DMS53 treated with DMSO at 0.1 percent for 48 hours (cell line): ENCODE measurements at regions not wholly inside any gene's neighbourhood (a gene's known extent, or its start where the extent isn't known, plus 50 kb on each side); places are given as distances from the start of the nearest gene placed in this dataset.
"Not testable (repeated sequence)": the region's sequence is repeated elsewhere in the genome, so short reads cannot be mapped to it uniquely, and the experiment has no call there.

Experiments used
- DNase-seq: peaks from one replicate; lab custom pipeline; 2025; ENCODE audit not compliant: unreplicated experiment; lab: John Stamatoyannopoulos, UW

DNA sequence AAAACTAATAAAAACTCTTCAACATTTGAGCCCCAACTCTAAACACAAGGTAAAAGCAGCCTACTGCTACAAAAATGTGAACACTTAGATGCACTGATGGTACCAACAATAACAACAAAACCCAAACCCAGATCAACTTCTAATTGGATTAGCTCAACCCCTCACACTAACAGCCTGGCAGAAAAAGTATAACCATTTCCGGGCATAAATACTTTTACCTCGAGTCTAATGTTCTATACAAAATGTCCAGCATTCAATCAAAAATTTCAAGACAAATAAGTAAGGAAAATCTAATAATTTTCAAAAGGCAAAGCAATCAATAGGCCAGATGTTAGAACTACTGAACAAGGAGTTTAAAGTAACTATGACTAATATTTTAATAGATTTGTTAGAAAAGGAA is 303.3 kb downstream of the ARRDC4 start:
- DNase-seq, result no peak

DNA sequence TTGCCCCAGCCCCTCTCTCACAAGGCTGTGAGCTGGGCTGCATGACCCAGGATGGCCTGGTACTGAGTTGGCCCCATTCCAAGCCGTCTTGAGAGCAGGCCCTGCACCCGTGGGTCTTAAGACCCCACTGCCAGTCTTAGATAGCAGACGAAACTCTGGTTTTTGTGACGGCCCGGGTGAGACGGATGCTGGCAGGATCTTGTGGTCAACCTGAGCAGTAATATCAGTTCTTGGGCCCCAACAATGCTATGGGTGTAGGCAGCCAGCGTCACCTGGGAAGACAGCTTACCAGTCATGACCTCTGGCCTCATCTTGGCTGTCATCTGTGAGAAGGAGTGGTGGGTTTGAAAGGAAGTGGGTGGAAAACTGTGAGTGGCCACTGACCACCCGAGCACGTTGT is 305.8 kb downstream of the ARRDC4 start:
- no peak for DNase-seq

DNA sequence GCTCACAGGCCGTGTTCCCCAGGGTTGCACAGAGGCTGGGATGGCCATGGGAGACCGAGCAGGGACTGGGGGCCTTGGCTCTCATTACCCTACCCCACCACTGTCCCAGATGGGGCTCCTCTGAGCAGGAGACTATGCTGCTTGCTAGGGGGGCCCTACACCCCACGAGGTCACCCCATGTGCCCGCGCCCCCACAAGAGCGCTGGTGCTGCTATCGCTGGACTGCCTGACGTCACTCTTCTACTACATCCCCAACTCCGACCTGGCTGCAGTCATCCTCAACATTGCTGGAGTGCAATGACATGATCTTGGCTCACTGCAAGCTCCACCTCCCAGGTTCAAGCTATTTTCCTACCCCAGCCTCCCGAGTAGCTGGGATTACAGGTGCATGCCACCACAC is 307.7 kb downstream of the ARRDC4 start:
- no peak for DNase-seq

DNA sequence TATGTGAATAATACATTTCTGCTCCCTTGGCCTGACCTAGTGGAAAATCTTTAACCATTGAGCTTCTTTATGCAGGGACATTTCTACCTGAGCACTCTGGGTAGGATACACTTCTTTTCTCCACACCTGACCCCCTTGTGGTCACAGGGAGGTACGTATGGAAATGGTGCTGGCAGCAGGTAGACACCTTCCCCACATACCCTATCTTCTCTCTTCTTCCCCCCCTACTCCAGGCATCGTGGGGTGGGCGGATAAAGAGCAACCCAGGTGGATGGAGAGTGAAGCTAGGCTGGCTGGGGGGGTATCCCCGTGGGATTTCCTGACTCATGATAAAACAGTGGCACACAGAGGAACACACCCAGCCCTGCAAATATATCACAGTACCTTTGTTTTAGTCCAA is 312.1 kb downstream of the ARRDC4 start:
- DNase-seq, result no peak

DNA sequence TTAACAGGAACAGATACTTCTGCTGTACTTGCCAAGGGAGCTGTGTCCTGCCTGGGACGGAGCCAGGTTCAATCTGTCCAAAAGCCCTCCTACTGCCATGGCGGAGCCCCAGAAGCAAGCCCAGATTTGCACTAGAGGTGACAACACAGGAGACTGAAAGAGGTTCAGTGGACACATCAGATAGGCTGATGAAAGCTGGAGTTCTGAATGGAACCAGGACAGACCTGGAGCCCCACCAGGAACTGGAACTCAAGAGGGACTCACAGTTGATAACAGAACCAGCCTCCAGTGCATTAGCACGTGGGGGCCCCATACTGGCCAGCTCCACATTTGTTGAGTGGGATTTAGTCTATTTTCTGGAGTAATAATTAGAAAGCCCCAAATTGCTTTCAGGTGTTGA is 315.5 kb downstream of the ARRDC4 start:
- DNase-seq, result no peak

DNA sequence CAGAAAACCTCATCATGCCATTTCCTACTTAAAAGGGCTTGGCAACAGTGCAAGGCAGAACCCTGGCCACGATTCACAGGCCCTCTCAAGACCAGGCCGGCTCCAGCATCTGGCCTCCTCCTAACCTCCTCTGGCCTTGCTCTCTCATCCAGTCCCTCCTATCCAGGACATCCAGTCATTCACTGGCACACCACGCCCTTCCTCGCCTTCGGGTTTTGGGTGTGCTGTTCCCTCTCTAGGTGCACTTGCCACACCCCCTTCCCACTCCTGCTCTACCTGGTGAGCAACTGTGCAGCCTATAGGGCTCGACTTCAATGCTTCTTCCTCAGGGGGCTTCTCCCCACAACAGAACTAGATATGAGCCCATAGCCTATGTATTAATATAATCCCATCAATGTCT is 317.1 kb downstream of the ARRDC4 start:
- DNase-seq, result no peak

DNA sequence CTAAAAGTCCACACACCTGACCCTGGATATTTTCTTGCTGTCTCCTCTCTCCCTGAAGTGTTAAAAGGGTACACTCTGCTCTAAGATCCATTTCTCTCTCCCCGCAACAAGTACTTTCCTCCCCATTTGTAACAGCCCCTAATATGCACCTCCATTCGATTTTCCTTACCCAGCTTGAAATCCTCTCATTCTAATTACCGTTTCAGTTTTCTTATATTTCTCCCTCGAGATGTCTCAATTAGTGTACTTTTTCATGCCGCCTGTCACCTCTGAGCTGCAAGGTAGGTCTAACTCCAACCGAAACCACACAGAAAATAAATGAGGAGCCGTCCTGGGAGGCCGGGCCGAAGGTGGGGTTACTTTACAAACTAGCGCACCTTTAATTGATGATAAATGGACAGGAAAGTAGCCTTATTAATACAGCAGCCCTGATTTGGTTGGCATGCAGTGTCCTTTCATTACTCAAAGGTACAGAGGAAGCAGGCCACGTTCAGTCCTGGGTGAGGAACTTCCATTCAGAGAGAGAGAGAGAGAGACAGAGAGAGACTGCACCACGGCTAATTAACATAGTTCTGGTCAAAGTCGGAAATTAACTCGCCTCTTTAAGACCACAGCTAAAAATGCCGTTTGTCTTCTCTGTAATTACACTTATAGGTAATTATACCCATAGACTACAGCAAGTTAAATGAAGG is 319.9 kb downstream of the ARRDC4 start:
- no peak for DNase-seq

DNA sequence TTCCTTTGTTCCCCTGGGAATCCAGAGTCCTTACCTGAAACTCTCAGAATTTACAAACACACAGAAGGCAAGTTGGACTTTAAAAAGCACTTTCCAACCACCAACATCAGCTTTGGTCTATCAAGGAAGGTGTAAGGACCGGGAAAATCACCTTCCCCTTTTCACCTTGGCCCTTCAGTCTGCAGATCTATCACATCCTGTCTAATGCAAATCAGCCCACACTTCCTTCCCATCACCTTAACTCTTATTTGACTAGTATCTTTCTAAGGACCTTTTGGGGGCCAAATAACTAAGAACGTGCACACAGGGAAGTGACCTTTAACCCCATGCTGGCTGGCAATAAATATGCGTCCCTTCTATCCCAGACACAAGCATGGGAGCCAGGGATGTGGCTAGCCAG is 320.6 kb downstream of the ARRDC4 start:
- DNase-seq, result no peak

DNA sequence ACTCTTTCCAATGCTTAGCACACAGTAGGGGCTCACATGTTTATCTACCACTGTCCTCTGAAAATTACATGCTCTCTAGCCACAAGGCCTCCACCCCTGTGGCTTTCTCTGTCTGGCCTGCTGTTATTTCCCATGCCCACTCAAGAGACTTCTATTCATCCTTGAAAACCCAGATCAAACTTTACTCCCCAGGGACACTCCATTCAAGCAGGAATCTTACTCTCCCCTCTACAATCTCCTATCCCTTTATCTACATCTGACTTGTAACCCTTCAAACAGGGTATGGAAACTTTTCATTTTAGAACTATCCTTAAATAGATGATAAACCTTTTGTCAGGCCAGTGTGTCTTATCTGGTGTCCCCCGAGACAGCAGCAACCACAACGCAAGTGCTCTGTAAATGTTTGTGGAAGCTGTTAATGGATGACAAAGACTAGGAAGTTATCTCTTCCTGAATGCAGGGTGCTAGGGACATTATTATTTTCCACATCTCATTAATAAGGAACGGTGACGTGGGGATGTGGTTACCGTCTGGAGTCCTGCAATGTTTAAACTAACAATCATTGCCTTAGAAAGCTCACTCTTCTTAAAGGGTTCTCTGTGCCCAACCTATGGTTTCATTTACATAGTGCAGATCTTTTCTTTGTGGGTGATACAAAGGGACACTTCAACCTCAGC is 322.3 kb downstream of the ARRDC4 start:
- no peak for DNase-seq

DNA sequence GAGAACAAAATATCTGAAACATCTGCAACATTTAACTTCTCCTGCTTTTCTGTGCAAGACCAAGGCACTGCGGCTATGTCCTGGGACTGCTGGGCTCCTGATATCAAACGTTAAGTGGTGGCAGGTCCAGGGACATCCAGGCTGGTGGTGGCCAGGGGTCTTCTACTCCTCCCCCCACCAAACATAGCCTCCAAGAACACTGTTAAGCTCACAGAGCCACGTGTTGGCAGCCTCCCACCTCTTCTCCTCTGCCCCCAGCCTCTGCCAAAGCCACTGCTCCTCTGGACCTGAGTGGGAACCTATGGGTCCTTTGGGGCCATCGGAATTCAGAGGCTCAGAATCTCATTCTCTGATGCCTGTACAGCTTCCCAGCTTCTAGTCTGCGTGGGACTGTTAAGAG is 325.7 kb downstream of the ARRDC4 start:
- no peak for DNase-seq

DNA sequence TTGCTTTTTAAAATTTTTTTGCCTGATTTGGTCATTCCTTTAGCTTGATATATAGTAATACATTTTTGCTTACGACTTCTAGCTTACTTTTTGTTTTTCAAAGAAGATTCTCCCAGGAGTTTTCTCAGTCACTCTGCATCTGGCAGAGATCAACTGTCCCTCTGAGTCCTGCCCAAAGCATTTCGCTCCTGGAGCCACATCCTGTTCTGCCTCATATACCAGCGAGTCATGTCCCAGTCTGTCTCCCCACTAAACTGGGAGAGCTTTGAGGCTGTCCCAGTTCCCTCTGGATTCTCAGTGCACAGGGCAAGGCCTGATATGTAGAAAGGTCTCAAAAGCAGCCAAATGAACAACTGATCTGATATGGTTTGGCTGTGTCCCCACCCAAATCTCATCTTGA is 326.3 kb downstream of the ARRDC4 start:
- DNase-seq, result no peak

DNA sequence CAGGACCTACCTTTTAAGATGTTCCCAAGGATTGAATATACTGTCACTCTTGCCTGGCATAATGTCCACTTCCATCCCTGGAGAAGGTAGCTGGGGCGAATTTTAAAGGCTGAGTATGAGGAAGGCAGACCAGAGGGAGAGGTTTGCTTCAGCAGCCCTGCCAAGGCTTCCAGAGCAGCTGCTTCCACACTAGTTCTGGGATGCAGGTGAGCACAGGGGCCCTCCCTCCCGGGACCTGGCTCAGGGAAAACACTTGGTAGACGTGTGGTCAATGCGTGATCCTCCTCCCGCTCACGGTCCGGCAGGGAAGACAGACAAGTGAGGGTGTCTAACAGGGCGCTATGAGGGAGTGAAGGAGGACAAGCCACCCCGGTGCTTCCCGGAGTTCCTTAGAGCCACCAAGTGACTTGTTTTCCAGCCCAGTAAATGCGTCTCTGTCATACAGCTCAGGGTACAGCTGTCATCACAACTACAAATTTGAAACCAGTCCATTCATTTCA is 327.6 kb downstream of the ARRDC4 start:
- no peak for DNase-seq

DNA sequence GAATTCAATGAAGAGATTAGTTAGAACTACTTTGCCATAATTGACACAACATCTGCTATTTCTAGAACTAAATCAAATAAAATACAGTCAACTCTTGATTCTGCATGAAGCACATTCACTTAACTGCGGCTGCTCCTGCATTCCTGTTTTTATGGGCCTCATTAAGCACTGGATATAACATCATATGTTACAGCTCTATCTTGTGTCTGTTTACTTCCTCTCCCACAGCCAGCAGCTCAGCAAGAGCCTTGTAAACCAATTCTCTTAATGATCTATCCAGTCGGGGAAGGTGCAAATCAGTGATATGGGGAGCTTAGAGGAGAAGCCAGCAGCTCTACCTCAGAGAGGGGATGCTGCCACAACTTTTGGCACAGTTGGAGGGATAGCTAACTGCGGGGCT is 329.2 kb downstream of the ARRDC4 start:
- no peak for DNase-seq

DNA sequence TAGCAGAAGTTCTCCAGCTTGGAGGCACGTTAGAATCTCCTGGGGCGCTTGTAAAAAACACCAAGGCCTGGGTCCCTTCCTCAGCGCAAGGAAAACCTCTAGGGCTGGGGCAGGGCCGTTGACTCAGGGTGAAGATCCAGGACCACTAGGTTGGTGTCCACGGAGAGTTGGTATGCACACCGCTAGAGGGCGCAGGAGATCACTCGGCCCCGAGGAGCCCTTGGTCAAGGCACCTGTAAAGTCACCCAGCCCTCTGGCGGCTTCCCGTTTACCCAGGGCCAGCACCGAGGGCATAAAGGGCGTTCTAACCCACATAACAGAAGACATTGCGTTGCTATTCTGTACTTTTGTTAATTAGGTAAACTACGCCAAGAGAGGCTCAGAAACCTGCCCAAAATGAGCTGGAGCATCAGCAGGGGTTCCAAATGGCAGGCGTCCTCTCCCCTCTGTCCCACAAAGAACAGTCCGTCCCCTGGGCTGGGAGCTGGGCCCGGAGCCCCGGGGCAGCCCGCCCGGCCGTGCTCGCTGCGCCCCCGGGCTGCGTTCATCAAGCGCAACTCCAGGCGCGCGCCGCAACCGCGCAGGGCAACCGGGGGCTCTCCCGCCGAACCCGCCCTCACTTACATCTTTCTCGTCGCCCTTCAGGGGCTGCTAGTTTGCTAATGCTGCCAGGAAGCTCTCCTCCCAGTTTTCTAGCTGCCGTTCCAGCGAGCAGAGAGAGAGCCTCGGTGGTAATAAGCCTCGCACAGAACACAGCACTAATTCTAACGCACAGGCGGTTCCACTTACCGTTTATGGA is 332.1 kb downstream of the ARRDC4 start:
- no peak for DNase-seq

DNA sequence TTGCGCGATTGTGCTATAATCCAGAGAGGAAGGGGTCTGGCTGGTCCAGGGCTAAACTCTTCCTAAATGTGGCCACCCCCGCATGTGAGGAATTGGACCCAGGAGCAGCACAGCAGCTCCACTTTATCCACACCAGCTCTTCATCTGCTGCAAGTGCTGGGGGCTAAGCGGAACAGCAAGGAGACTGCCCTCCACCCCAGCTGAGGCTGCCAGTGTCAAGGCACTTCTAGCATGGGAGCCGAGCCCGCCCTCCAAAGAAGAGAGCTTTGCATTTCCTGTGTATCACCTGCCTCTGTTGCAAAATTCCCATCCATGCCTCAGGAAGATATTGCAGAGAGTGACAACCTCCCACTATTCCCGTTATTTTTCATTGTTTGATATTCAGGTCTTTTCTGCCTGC is 333.6 kb downstream of the ARRDC4 start:
- DNase-seq, result no peak

DNA sequence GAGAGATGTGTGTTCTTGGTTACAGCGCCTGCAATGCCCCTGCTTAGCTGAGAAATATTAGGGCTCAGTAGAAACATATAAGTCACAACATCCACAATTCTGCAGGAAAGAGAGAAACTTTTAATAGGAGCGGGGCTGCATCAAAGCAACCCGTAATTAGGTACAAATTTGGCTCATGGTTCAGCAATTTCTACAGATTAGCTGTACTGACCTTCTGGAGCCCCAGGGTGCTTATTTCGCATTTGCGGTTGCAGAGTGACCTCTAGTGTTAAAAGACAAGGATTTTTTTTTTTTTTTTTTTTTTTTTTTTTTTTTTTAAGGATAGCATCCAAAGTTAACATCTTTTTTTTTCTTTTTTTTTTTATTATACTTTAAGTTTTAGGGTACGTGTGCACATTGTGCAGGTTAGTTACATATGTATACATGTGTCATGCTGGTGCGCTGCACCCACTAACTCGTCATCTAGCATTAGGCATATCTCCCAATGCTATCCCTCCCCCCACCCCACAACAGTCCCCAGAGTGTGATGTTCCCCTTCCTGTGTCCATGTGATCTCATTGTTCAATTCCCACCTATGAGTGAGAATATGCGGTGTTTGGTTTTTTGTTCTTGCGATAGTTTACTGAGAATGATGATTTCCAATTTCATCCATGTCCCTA is 334.7 kb downstream of the ARRDC4 start:
- DNase-seq, result not testable (repeated sequence)

DNA sequence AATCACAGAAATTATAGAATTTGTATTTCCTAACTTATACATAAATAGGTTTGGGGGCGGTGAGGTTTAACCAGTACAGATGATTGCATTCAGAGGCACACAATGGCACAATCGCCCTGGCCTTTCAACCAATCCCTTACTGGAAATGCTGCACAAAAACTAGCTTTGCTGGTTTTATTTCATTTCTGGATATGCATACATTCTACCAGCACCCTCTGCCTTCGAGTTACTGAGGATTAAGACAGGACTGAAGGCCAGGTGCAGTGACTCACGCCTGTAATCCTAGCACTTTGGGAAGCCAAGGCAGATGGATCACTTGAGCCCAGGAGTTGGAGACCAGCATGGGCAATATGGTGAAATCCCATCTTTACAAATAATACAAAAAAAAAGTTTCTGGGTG is 336.1 kb downstream of the ARRDC4 start:
- DNase-seq, result no peak

DNA sequence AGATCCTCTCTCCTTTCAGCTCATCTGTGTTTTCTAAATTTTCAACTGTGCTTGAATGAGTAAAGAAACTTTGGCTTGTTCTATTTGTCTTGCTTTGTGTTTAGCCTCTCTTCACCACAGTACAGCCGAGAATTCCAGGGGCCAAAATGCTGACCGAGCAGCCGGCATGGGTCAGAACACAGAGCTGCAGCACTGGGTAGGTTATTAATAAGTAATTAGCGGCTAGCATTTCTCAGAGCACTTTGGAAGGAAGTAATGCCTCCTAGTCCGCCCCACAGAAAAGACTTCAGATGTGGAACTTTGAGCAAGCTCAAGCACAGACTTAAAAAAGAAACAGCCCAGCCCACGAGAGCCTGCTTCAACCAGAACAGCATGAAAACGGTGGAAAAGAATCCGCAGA is 343.9 kb downstream of the ARRDC4 start:
- no peak for DNase-seq

DNA sequence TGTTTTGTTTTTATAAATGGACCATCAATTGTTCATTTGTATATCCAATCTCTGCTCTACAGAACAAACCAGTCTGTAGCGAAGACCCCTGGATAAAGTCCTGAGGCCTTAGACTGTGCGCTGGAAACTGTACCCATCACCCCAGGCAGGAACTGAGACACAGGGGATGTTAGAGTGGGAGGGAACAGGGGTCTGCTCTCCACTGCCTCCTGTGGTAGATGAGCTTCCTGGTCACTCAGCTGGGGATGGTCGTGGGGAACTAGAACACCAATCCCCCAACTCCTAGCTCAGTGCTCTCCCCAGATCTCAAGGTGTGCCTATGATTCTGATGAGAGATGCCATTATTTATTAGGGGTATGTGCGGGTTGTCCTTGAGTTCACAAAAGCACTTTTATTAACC is 340.2 kb upstream of the IGF1R start:
- DNase-seq, result no peak

DNA sequence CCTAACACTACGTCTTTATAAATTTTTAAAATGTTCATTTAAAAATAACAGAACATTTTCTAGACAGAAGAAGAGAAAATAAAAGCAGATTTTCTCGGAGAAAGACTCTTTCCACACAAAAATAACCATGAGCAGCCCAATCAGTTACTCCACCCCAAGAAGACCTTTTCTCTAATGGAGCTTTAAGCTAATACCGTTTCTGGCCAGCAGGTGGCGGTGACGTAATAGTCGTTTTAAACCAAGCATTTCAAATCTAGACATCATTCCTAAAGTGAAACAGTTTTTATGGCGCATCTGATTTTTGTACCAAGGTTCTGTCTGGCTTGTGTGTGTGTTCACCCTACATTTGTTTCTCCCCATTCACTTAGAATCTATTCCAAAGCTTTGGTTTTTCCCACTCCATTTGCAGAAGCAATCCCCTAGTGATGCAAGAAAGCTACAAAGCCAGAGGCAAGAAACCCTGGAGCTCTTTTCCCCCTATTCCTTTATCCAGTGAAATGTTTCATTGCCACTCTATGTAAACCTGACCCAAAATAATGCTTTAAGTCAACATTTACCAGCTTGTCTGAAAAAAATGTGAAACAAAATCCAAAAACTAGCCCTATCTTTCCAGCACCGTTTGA is 336.7 kb upstream of the IGF1R start:
- DNase-seq, result peak; percentile 46

DNA sequence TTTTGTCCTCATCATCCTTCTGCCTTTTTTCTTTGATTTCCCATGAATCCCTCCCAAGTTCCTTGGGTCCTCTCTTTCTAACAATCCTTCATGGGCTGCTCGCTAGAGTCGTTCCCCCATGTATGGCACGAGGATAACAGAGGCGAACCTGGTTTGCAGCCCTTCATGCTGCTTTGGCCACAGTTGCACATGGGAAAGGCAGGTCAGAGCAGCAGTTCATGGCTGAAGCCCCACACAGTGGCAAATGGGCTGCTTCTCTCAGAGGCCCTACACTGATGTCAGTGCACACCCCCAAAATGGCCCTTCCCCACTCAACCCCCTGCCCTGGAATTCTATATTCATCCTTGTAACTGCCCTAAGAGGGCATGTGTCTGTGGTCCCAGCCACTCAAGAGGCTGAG is 335.4 kb upstream of the IGF1R start:
- DNase-seq, result no peak
